GM19043 (cell line): ENCODE measurements at regions not wholly inside any gene's neighbourhood (a gene's known extent, or its start where the extent isn't known, plus 50 kb on each side); places are given as distances from the start of the nearest gene placed in this dataset.

ENCODE experiments used
- ATAC-seq: cut with Tn5 transposase; IDR thresholded peaks from one replicate; pipeline ENCODE4 v1.9.1; 2021; ENCODE audit warnings: low read depth; ENCODE audit not compliant: unreplicated experiment

DNA sequence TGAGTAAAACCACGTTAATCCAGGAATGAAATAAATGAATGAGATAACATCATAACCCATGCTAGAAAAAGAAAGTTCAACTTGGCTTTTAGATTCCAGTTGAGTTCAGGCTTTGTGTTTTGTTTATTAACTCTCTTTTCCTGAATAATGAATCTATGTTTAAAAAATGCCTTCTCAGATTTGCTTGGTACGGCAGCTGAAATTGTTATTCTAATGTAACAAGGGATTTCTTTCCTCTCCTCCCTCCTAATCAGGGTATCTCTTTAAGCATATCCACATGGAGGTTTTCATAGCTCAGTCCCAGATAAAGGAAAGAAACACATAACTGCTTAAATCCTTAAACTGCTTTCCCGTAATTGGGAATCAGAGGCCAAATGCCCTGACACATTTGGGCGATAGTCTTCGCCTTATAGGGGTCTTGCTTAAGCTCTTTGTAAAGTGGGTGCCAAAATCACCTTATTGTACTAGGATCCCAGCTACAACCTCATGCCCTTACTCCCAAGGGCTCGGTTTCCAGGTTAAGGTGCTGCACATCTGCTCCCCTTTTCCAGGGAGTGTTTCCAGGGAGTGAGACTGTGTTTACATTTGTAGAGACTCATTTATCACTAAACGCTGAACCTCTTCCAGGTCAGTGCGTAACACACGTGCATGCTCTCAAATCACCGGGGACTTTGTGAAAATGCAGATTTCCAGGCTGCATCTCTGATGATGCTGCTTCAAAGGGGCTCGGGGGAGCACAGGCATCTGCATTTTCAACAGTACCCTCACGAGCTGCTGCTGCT lies 142.8 kb upstream of the FOXF1 start:
- ATAC-seq, result no peak

DNA sequence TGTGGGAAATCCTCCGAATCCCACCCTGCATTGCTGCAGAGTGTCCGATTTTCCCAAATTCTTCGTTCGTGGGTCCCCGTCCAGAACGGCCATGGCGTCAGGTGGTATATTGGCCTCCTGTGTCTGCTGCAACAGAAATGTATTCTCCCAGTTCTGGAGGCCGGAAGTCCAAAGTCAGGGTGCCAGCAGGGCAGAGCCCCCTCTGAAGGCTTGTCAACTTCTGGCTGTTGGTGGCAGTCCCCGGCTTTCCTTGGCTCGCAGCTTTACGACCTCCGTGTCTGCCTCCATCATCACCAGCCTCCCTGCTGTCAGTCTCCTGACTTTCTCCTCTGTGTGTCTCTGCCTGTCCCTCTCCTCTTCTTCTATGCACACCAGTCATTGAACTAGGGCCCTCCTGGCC lies 142.1 kb upstream of the FOXF1 start:
- ATAC-seq, result no peak

DNA sequence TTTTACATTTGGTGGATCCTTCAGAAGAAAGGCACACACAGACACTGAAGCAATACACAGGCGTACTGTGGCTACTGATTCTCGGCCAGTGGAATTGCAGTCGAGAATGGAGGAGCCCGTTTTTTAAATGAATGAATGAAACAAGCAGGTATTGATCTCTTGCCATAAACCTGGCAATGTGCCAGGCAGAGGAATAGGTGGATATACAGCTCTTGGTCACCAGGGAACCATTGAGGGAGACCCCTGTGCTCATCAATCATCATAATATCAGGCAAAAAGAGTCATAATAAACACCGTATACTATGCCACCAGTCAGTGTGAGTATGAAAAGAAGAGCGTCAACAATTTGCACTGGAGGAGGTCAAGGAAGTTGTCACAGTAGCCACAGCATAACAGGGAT lies 140.3 kb upstream of the FOXF1 start:
- ATAC-seq, result no peak

DNA sequence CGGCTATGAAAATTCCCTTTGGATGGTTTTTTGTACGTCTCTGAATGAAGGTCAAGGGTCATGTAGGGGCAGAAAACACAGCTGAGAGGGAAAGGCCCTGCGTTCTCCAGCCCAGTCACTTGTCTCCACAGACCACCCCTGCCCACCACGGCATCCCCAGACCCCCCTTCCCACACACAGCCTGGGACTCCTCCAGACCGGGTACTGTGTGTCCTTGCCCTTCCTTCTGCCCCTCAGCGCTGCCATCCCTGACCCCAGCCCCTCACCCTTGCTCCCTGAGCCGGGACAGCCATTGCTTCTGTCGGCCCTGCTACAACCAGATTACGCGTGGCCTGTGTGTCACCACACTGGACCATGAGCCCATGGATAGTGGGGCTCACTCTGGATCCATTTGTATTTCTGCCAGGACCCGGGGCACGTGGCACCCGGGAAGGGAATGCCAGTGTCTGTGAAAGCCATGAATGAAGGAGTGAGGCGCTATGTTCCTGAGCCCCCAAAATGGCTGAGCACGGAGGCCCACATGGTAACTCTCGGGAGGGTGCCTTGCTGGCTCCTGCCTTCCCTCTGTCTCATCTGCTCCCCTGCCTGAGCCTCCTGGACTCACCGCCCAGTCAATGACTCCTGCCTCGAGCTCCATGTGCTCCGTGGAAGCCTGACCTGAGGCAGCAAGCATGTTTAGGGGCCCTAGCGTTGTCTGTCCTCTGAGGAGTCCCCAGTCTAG lies 139.1 kb upstream of the FOXF1 start:
- no peak for ATAC-seq

DNA sequence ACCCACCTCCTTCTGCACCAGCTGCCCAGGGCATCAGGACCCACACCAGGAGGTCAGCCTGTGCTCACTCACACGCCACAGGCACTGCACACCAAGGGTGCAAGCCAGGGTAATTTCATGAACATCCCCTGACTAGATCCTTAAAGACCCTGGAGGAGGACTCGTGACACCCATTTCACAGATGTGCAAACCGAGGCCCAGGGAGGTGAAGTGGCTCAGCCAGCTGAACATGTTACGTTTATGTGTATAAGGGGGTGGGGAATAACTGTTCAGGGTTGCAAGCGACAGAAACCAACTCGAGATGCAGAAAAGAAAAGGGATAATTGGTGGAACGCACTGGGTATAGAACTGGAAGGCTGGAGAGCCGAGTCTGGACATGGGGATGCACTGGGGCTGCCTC lies 138.1 kb upstream of the FOXF1 start:
- ATAC-seq, result no peak

DNA sequence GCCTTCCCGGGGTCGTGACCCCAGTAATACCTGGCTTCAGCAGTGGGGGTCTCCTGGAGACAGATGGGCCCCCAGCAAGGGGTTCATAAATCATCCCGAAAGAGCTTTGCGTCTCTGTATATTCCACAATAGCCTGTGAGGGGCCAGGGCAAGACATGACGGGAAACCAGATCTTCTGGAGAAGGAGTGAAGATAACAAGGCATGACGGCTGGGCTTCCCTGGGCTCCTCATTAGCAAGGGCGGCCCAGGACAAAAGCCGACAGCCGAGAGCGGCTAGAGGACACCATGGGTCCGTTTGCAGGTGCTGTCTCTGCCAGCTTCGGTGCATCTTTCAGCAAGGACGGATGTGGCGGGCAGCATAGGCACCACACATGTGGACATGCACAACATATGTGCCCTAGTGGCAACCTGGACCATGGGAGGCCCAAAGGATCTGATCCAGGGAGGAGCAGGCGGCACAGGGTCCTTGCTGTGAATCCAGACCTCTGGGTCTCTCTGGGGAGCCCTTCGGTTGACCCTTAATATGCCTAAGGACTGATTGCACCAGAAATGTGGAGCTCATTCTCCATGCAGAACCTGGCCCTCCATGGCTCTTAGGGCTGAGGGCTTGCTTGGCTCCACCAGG lies 136.9 kb upstream of the FOXF1 start:
- no peak for ATAC-seq

DNA sequence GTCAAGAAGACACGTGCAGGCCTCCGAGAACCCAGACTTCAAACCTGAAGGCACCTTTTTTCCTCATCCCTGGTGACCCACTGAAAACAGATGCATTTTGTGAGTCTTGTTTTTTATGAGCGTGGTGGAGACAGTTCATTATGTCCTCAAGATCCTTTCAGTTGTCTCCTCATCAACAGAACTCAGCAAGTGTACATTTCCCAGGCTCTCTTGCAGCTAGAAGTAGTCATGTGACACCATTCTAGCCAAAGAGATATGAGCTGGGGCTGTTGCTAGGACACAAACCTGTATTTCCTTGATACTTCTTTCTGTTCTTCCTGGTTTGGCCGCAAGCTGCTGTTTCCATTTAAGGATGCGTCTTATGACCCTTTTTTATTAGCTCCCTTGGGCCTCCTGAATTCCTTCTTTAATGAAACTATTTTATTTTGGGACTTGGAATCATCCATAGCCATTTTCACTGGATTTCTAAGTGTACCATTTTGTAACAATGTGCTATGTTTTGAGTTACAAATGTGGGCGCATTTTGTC lies 135.7 kb upstream of the FOXF1 start:
- no peak for ATAC-seq

DNA sequence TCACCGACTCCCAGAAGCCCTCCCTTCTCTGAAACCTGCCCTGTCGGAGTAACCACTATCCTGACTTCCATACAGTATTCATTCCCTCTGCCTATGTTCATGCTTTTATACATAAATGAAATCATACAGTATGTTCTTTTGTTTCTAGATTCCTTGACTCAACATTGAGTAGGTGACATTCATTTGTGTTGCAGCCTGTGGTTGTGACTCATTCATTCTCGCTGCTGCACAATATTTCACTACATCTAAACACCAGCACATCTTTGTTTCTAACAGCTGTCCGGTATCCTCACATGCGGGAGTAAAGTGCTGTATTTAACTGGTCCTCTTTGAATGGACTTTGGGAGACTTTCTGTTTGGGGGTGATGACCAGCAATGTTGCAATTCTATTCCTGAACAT lies 135.0 kb upstream of the FOXF1 start:
- no peak for ATAC-seq

DNA sequence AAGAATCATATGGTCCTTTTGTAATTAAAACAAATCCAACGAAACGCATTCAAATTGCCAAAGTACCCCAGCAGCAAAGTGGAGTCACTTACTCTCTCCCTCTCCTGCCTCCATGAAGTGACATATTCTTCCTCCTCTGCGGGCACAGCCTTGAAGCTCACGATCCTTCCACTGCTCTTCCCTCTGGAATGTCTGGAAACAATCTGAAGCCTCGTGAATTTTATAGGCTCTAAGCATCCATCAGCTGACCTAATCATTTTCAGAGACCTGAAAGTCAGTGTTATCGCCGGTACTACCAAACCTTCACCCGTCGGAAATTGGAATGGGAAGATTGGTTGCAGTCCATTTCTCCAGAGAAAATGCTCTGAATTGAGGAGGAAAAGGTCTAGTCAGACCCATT lies 134.5 kb upstream of the FOXF1 start:
- no peak for ATAC-seq

DNA sequence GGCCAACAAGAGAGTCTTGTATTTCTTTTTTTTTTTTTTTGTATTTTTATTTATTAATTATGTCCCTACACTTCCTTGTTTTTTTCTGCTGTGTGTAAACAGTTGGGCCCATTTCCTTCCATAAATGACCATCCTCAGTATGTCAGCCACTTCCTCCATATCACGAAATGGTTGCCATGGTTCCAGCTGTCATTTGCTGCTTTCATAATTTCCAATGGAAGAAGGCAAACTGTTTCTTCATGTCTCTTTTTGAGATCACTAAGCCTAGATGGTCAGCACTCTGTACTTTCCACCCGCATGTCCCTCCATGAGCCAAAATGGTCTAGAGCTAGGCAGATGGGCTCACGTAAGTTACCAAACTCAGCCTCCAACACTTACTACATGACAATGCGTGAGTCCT lies 133.5 kb upstream of the FOXF1 start:
- no peak for ATAC-seq

DNA sequence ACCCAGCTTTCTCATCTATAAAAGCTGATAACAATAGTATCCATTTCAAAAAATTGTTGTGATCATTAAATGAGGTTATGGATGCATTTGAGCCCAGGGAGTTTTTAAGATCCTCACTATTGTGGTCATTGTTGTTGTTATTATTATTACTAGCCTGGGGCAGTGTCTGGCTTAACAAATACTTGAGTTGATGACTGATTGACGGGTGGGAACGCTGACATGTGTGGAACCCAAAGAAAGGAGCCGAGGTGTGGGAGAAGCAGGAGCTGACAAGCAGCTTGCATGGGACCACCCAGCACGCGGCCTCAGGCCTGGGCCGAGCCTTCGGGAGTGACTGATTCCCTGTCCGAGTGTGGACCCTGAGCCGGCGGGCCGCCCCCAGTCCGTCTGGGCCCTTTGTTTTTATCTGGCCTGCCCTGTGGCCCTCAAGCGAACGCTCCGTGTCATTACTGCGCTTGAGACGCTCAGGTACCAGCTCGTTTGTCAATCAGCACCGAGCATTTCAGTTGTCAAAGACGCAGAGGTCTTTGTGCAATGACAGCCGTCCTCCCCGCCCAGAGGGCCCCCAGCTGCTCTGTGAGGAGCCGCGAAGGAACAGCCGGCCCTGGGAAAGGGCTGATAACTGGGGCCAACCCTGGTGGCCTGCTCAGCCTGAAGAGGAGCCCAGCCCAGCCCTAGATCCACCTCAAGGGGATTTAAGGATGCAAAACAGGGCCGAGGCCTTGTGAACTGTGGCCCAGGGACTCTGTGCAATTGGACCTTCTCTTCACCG lies 132.9 kb upstream of the FOXF1 start:
- no peak for ATAC-seq

DNA sequence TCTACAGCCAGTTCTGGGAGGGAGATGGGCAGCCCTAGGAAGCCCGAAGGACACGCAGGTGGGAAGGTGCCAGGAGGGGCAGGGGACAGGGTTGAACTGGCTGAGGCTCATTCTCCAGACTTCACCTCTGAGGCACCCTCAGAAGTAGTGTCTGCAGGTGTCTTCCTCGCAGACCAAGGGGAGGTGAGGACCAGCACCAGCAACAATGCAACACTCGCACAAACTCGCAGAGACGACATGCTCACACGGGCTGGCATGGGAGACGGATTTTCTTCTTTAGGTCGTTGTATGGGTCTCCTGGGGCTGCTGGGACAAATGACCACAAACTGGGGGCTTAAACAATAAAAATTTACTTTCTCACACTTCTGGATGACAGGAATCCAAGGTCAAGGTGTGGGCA lies 132.2 kb upstream of the FOXF1 start:
- no peak for ATAC-seq

DNA sequence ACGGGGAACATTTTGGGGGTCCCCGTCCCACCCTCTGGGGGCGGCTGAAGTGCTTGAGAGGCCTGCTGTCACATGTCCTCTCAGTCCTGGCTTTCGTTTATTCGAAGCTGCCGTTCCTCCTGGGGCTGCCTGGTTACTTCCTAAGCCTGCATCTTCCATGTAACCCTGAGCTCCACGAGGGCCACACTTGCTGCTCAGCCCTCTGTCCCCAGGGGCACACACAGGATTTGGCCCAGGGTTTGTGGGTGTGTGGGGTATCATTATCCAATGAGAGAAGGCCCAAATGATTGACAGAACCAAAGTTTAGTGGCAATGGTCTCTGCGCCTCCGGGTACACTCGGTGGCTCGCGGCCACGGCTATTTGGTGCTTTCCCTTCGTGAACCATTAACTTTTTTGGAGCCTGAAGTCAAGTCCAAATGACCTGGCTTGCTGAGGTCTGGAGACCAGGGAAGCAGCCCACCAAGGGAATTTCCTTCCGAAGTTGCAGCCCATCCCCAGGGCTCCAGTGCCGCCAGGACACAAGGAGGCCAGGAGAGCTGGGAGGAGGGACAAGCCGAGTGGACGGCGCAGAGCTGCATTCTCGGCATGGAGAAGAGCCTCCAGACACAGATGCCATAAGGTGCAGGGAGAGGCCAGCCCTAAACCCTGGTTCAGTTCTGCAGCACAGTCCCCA lies 131.4 kb upstream of the FOXF1 start:
- ATAC-seq, result no peak

DNA sequence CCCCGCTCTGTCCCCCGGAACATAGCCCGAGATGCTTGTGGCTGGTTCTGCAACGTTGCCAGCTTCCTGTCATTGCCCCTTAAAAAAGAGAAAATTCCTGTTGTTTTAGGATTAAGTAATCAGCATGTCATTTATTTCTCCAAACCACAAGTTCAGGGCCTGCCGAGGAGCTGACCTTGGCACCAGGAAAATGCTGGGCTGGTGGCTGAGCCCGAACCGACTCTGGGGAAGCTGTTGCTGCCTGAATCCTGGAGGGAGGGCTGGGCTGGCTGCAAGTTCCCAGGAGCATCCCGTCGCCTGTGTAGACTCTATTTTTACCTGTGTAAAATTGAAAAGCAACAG lies 130.9 kb upstream of the FOXF1 start:
- no peak for ATAC-seq

DNA sequence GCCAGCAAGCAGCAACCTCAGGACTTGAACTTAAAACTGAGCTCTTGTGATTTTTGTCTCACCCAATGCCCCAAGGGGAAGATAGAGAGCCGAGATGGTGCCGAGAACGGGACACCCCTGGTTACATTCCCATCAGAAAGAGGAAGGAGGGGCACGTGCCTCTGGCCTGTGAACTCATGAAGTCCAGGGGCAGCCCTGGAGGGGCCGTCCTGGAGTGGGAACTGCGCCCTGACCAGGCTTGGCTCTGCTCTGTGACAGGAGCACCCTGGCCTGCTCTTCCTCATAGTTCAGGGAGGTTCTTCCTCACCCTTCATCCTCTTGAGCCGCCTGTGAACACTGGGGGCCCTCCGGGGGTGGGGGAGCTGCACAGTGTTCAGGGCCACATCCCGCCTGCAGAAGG lies 130.3 kb upstream of the FOXF1 start:
- ATAC-seq, result no peak

DNA sequence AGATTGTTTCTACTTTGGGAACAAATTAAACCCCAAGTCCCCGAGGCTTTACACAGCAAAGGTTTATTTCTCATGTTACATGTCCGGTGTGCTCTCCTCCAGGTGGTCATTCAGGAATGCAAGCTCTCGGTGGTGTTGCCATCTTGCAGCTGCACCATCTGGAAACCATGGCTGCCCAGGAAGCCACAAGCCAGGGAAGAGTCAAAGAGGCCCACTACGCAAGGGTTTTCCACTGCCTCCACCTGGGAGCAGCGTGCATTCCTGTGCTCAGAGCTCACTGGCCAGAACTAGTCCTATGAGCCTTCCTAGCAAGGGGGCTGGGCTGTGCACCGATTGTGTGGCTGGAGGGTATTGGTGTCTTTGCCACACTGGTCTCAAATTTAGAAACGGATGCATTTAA lies 128.8 kb upstream of the FOXF1 start:
- no peak for ATAC-seq

DNA sequence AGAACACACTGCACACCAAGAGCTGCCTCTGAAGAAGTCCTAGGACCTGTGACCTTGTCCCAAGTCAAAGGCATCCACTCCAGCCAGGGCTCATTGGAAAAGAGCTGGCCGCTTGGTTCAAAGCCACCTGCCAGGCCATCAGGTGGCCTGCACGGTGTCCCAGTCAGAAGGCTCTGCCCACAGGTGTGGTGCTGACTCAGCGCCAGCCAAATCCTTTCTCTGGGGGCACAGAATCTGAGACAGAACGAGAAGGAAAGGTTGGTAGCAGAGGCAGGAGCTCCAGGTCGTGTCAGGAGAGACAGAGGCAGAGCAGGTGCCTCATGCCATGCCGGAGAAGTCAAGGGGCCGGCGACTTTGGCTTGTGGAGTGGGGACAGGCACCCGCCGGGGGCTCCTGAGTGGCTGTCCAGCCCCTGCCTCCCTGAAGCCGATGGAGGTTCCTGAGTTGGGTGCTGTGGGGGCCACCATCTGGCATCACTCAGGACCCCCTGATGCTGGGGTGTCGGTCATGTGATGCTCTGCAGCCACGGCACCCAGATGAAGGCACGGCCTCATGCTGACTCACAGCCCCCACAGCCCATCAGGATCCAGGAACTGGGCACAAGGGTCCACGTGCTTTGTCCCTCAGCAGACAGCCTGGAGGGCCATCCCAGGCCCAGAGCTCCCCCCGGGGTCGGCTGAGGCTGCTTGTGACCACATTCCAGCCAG lies 128.1 kb upstream of the FOXF1 start:
- ATAC-seq, result no peak

DNA sequence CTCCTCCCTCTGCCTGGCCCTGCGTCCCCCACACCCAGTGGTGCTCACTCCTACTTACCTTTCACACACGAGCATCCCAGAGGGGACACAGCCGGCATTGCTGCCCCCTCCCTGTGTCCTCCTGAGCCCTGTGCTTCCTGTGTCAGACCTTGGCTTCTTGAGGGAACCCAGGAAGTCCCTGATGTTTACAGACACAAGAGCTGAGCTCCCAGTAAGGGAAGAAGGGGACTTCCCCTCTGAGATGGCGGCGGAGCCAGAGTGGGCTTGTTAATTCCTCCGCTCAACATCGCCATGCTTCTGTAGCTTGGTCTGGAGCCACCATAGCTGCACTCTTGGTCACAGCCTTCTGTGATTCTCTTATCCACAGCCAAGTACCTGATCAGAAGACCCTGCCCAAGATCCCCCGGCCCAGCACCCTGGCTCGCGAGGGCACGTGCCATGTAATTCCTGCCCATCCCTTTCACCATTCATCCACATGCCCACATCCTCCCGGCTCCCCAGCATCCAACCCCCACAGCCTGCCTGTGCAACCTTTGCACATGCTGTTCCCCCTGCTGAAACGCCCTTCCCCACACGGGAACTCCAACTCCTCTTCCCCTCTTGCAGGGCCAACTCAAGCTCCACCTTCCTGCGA lies 127.4 kb upstream of the FOXF1 start:
- ATAC-seq, result no peak

DNA sequence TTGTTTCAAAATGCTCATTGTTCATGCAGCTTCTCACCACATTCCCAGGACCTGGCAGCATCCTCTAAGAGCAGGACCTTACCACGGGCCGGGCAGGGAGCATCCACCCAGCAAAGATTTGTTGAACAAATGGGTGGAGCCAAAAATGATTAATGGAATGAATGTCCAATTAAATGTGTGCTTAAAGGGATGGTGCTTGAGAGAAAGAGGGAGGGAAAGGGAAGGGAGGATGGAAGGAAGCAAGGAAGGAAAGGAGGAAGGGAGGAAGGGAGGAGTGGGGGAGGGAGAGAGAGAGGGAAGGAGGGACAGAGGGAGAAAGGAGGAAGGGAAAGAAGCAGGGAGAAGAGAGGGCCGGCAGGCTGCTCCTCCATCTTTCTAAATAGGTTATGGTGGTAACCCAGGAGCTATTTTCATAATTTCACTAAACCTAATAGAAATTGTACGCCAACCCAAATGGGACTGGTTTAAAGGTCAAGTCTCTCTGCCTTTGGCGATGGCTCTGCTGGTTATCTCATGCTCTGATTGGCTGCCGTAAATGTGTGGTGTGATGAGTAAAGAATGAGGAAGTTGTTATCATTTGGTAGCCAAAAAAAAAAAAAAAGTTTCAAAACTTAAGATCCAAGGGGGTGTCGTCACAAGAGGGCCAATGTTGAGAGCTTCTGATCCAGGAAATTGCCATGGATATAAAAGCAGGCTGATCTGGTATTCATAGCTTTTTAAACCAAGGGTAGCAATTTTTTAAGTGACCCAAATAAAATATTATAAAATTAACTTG lies 126.7 kb upstream of the FOXF1 start:
- no peak for ATAC-seq
